GM12878 (cell line): ENCODE measurements at regions not wholly inside any gene's neighbourhood (a gene's known extent, or its start where the extent isn't known, plus 50 kb on each side); places are given as distances from the start of the nearest gene placed in this dataset.

ENCODE experiments used
- ATAC-seq: fragments of 200-7000 bp; cut with Tn5 transposase; 3 replicates; pipeline ENCODE4 v1.9.1; 2020; ENCODE audit warnings: mild to moderate bottlenecking, moderate library complexity
- BruUV-seq: library from RNA; stranded (reverse); fragments of 400-500 nt; replicated peaks from 2 replicates; lab custom pipeline; 2021; lab: Mats Ljungman, UMichigan
- CTCF ChIA-PET: fragments of 300-600 bp; sonication (Branson Sonifier 250); formaldehyde crosslinking; extraction: SDS; loops from one replicate; lab custom pipeline; 2021; ENCODE audit warnings: inconsistent platforms; lab: Yijun Ruan, JAX
- POLR2A ChIA-PET: fragments of 350-600 bp; formaldehyde crosslinking; extraction: SDS; loops from one replicate; lab custom pipeline; 2021; ENCODE audit warnings: inconsistent platforms; lab: Charles Lee
- RAD21 ChIA-PET: fragments of 300-600 bp; sonication (Branson Sonifier 250); formaldehyde crosslinking; loops from one replicate; lab custom pipeline; 2023; ENCODE audit warnings: antibody characterized with exemption; ENCODE audit not compliant: unreplicated experiment; lab: Charles Lee
- SMC1A ChIA-PET: fragments of 300-600 bp; sonication (Branson Sonifier 250); formaldehyde crosslinking; loops from one replicate; lab custom pipeline; 2023; ENCODE audit not compliant: unreplicated experiment, uncharacterized antibody; lab: Charles Lee
- DNase-seq: peaks from one replicate; pipeline ENCODE4 v3.0.0-alpha.2; 2011; ENCODE audit warnings: low read depth, low spot score
- FAIRE-seq: peaks from 3 replicates; lab custom pipeline; 2011; peaks lifted over from hg19 to GRCh38; lab: Jason Lieb, UNC
- H2AFZ ChIP-seq: 2 replicates; pipeline ENCODE4 v1.6.0; 2011; ENCODE audit warnings: low read depth, low read length, control low read depth; ENCODE audit not compliant: control insufficient read depth
- H3K27ac ChIP-seq: 2 replicates; pipeline ENCODE4 v1.5.1; 2011; ENCODE audit warnings: control low read depth; ENCODE audit not compliant: control insufficient read depth, insufficient read depth
- H3K27me3 ChIP-seq, 2 experiments: replicated peaks in 1 of 2; 2 replicates each; pipeline versions ENCODE4 v1.6.0 to v1.6.1; 2011; ENCODE audit warnings: low read length in 1 of 2; ENCODE audit not compliant: control insufficient read depth in 2 of 2, insufficient read depth in 2 of 2
- H3K36me3 ChIP-seq, 2 experiments: 2 replicates each; pipeline ENCODE4 v1.5.1; 2011; ENCODE audit warnings: low read length in 1 of 2; ENCODE audit not compliant: control insufficient read depth in 2 of 2, insufficient read depth in 2 of 2
- H3K4me1 ChIP-seq: 2 replicates; pipeline ENCODE4 v1.6.1; 2011; ENCODE audit warnings: mild to moderate bottlenecking, low read length, moderate library complexity, mixed read lengths; ENCODE audit not compliant: control insufficient read depth, insufficient read depth
- H3K4me2 ChIP-seq: 2 replicates; pipeline ENCODE4 v1.6.0; 2011; ENCODE audit warnings: control low read depth; ENCODE audit not compliant: control insufficient read depth, insufficient read depth
- H3K4me3 ChIP-seq: fragments of 200-600 bp; sonication (generic); 2 replicates; pipeline ENCODE4 v1.5.1; 2016
- H3K79me2 ChIP-seq: 2 replicates; pipeline ENCODE4 v1.6.0; 2011; ENCODE audit warnings: low read length; ENCODE audit not compliant: control insufficient read depth, insufficient read depth
- H3K9ac ChIP-seq: 2 replicates; pipeline ENCODE4 v1.8.0; 2011; ENCODE audit warnings: low read length, control low read depth, mixed read lengths; ENCODE audit not compliant: control insufficient read depth, insufficient read depth
- H3K9me3 ChIP-seq: replicated peaks from 3 replicates; pipeline ENCODE4 v1.5.1; 2011; ENCODE audit warnings: mild to moderate bottlenecking, low read length; ENCODE audit not compliant: control insufficient read depth, insufficient read depth
- H4K20me1 ChIP-seq: 2 replicates; pipeline ENCODE4 v1.6.0; 2011; ENCODE audit not compliant: control insufficient read depth, insufficient read depth
- FOS ChIP-seq: IDR thresholded peaks from 3 replicates; pipeline ENCODE4 v1.6.1; 2011; ENCODE audit warnings: borderline replicate concordance; ENCODE audit not compliant: insufficient read length; ENCODE audit errors: extremely low read depth
- LARP7 ChIP-seq: fragments of 450-650 bp; IDR thresholded peaks from 2 replicates; pipeline ENCODE4 v1.6.1; 2017; ENCODE audit warnings: mild to moderate bottlenecking
- SIX5 ChIP-seq: IDR thresholded peaks from 2 replicates; pipeline ENCODE4 v1.6.1; 2011; ENCODE audit warnings: mild to moderate bottlenecking, low read depth, low read length, moderate library complexity; ENCODE audit not compliant: severe bottlenecking
- WGBS: methylation state at CpG from one replicate; pipeline ENCODE4 v1.1.6; 2016; ENCODE audit warnings: low lambda C conversion rate; ENCODE audit not compliant: insufficient replicate concordance, insufficient coverage; ENCODE audit errors: missing lambda C conversion rate; 5-methylcytosine and 5-hydroxymethylcytosine counted together
- in situ Hi-C: fragments of 300-500 bp; cut with MboI; formaldehyde crosslinking; loops from 9 replicates; pipeline ENCODE4 v1.14.3; 2018; ENCODE audit warnings: mixed read lengths
- intact Hi-C: fragments of 100-400 bp; cut with micrococcal nuclease; formaldehyde crosslinking; loops from one replicate; pipeline ENCODE4 v1.14.2; 2022; ENCODE audit not compliant: unreplicated experiment
- TF ChIP-seq, protein P1 (sequence below): fragments of 450-650 bp; IDR thresholded peaks from 2 replicates; pipeline ENCODE4 v1.6.1; 2016; ENCODE audit warnings: mild to moderate bottlenecking, moderate library complexity, borderline replicate concordance

DNA sequence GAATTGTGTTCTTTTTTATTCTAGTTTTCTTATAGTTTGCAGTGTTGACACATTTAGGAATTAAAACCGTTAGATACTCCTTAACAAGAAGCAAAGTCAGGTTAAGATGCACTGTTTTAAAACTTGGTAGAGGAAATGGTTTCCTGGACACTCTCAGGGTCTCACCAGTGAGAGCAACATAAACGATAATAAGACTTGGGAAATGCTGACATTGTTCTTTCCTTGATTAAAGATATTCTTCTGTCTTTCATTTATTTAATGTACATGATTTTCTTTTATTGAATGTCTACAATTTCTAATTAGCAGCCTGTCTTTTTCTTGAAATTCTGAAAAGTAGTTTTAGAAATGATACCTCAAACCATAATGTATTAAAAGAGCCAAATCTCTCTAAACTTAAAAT lies 707.9 kb upstream of the CHD1 start:
- POLR2A ChIA-PET = no interaction called here
- no peak for FAIRE-seq
- Histone ChIP-seq H3K4me1 (no peaks in the 10 kb centered on the region), H3K79me2 (no peaks in the 10 kb centered on the region), H4K20me1 (no peaks in the 10 kb centered on the region), H3K27me3 (no peaks in the 10 kb centered on the region), H3K4me3 (no peak overlapping the region), H3K36me3 (no peaks in the 10 kb centered on the region), H3K4me2 (no peak overlapping the region), H3K9me3 (no peaks in the 10 kb centered on the region), H3K27ac (no peak overlapping the region), H2AFZ (no peak overlapping the region), H3K9ac (no peak overlapping the region)
- WGBS = 10% methylated on average over 2 of the region's 2 CpGs
- in situ Hi-C loops = no loop called here
- BruUV-seq = no TSS peak
- no peak for ATAC-seq
- TF ChIP-seq SIX5 (no peak), FOS (no peak), LARP7 (no peak)
- TF ChIP-seq, protein P1, sequence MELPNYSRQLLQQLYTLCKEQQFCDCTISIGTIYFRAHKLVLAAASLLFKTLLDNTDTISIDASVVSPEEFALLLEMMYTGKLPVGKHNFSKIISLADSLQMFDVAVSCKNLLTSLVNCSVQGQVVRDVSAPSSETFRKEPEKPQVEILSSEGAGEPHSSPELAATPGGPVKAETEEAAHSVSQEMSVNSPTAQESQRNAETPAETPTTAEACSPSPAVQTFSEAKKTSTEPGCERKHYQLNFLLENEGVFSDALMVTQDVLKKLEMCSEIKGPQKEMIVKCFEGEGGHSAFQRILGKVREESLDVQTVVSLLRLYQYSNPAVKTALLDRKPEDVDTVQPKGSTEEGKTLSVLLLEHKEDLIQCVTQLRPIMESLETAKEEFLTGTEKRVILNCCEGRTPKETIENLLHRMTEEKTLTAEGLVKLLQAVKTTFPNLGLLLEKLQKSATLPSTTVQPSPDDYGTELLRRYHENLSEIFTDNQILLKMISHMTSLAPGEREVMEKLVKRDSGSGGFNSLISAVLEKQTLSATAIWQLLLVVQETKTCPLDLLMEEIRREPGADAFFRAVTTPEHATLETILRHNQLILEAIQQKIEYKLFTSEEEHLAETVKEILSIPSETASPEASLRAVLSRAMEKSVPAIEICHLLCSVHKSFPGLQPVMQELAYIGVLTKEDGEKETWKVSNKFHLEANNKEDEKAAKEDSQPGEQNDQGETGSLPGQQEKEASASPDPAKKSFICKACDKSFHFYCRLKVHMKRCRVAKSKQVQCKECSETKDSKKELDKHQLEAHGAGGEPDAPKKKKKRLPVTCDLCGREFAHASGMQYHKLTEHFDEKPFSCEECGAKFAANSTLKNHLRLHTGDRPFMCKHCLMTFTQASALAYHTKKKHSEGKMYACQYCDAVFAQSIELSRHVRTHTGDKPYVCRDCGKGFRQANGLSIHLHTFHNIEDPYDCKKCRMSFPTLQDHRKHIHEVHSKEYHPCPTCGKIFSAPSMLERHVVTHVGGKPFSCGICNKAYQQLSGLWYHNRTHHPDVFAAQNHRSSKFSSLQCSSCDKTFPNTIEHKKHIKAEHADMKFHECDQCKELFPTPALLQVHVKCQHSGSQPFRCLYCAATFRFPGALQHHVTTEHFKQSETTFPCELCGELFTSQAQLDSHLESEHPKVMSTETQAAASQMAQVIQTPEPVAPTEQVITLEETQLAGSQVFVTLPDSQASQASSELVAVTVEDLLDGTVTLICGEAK = no peak
- RAD21 ChIA-PET = no interaction called here
- intact Hi-C loops = no loop called here
- SMC1A ChIA-PET = no interaction called here
- no peak for DNase-seq
- CTCF ChIA-PET = no interaction called here
